IMR-90 (cell line): ENCODE measurements at regions not wholly inside any gene's neighbourhood (a gene's known extent, or its start where the extent isn't known, plus 50 kb on each side); places are given as distances from the start of the nearest gene placed in this dataset.

ENCODE experiments used
- BHLHE40 ChIP-seq: fragments of 150-350 bp; IDR thresholded peaks from 2 replicates; pipeline ENCODE4 v1.6.1; 2016; ENCODE audit warnings: mild to moderate bottlenecking, low read depth, low read length
- CTCF ChIP-seq: conservative IDR thresholded peaks from 2 replicates; pipeline ENCODE4 v1.5.1; 2012; ENCODE audit warnings: mild to moderate bottlenecking, low read depth, low read length, improper control_type of control experiment
- POLR2A ChIP-seq: IDR thresholded peaks from 2 replicates; pipeline ENCODE4 v1.6.1; 2012; ENCODE audit warnings: mild to moderate bottlenecking, low read depth, low read length

- TF ChIP-seq BHLHE40 (no peak), CTCF (no peak), POLR2A (no peak)
Observed at GRCh38 chr3:184503647-184504046, 57.9 kb upstream of the EPHB3 start.
